ENCODE measurements at regions not wholly inside any gene's neighbourhood (a gene's known extent, or its start where the extent isn't known, plus 50 kb on each side); places are given as distances from the start of the nearest gene placed in this dataset.

DNA sequence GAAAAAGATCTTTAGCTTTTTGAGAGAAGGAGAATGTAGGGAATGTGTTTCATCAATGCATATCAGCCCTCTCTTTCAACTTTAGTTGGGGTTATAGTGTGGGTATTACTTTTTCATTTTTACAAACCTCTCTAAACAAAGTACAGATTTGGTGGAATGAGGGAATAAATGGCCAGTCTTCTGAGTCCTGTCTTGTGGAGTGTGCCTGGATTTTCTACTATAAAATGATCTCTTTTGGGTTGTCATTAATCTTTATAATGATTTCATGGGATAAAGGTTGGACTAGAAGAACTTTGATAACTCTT, 209.3 kb downstream of the RNF144B start:
- Histone ChIP-seq H3K4me1 (ENCODE audit: control insufficient read depth, insufficient read depth, low read length, poor library complexity, severe bottlenecking) (no peaks in the 10 kb centered on the region), H3K9me3 (ENCODE audit: control insufficient read depth in 2 of 2, low read length in 2 of 2) (no peaks in the 10 kb centered on the region), H3K27me3 (ENCODE audit: control insufficient read depth, insufficient read depth, low read length) (no peaks in the 10 kb centered on the region), H3K36me3 (ENCODE audit: control insufficient read depth, insufficient read depth, low read length) (no peaks in the 10 kb centered on the region), H3K27ac (ENCODE audit: insufficient read depth, low read length, poor library complexity, severe bottlenecking) (no peak overlapping the region), H3K4me3 (ENCODE audit: low read depth, low read length) (no peak overlapping the region)
- H3K4me3 Mint-ChIP-seq = no peak overlapping the region
- DNase-seq (no peak), ATAC-seq (ENCODE audit: low read depth in 2 of 2) (no peak)
- H3K4me1 Mint-ChIP-seq = peaks cover 0 to 3% (median 1%) of the 10 kb centered on the region in 4 donors
- H3K27me3 Mint-ChIP-seq = peaks cover 4% of the 10 kb centered on the region
- no peaks in the 10 kb centered on the region for H3K9me3 Mint-ChIP-seq
- H3K36me3 Mint-ChIP-seq = no peaks in the 10 kb centered on the region
- peak overlapping the region in 1 of 3 donors; percentile 4 for H3K27ac Mint-ChIP-seq

DNA sequence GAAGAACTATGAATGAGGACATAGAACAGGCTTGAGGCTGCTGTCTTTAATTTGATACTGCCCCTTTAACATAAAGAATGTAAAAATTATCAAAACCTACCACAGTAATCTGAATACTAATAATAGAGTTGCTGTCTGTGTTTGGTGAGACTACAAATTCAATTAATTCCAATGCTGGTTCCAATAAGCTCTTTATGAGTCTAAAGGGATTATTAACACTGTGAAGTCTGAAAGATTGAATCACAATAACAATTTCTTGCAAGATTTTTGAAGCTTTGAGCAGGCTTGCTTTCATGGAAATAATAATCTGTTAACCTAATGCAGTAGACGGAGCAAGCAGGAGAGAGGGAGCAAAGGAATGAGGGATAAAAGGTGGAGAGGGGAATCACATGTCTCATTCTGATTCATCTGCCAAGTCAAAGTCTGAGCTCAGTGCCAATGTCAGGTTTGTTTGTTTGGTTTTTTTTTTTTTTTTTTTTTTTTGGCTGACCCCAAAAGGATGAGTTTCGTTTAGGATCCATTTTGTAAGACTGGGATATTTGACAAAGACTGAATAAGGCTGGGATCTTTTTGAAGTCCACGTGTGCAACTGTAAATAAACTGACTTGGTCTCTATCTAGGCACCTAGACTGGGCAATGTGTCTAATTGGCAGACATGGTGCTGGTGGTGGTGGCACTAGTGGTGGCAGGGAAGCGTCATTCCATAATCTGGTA, 211.6 kb downstream of the RNF144B start:
- no peak overlapping the region for H3K4me3 ChIP-seq (ENCODE audit: low read depth, low read length)
- no peaks in the 10 kb centered on the region for H3K36me3 Mint-ChIP-seq
- H3K27me3 Mint-ChIP-seq = peaks cover 4% of the 10 kb centered on the region
- H3K9me3 ChIP-seq (ENCODE audit: control insufficient read depth in 2 of 2, low read length in 2 of 2) = no peaks in the 10 kb centered on the region
- H3K27ac Mint-ChIP-seq = no peak overlapping the region
- DNase-seq = no peak
- H3K4me1 ChIP-seq (ENCODE audit: control insufficient read depth, insufficient read depth, low read length, poor library complexity, severe bottlenecking) = no peaks in the 10 kb centered on the region
- no peak for ATAC-seq (ENCODE audit: low read depth in 2 of 2)
- no peaks in the 10 kb centered on the region for H3K9me3 Mint-ChIP-seq
- H3K27ac ChIP-seq (ENCODE audit: insufficient read depth, low read length, poor library complexity, severe bottlenecking) = no peak overlapping the region
- no peak overlapping the region for H3K4me3 Mint-ChIP-seq
- peaks cover 0 to 3% (median 1%) of the 10 kb centered on the region in 4 donors for H3K4me1 Mint-ChIP-seq
- no peaks in the 10 kb centered on the region for H3K27me3 ChIP-seq (ENCODE audit: control insufficient read depth, insufficient read depth, low read length)
- no peaks in the 10 kb centered on the region for H3K36me3 ChIP-seq (ENCODE audit: control insufficient read depth, insufficient read depth, low read length)

DNA sequence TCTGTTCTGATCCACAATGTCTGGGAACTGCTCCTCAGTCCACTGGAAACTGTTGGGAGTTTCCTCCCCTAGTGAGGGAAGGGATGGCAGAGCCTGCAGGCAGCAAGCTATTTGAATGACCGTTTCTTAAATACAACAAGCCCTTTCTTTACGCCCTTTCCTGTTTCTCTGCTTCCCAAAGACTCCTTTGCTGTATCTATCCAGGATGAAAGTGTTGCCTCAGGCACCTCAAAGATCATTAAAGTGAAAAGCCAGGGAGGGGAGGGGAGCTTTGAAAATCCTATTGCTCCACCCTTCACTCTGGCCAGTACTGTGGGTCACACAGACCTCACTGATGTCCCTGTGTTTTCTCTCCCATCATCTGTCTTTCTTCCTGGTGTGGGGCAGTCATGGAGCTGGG, 213.1 kb downstream of the RNF144B start:
- no peak overlapping the region for H3K4me3 ChIP-seq (ENCODE audit: low read depth, low read length)
- ATAC-seq (ENCODE audit: low read depth in 2 of 2) = no peak
- Mint-ChIP-seq H3K36me3 (no peaks in the 10 kb centered on the region), H3K9me3 (no peaks in the 10 kb centered on the region), H3K4me3 (no peak overlapping the region), H3K27me3 (peaks cover 4% of the 10 kb centered on the region), H3K27ac (no peak overlapping the region), H3K4me1 (peaks cover 0 to 3% (median 1%) of the 10 kb centered on the region in 4 donors)
- H3K36me3 ChIP-seq (ENCODE audit: control insufficient read depth, insufficient read depth, low read length) = no peaks in the 10 kb centered on the region
- no peaks in the 10 kb centered on the region for H3K4me1 ChIP-seq (ENCODE audit: control insufficient read depth, insufficient read depth, low read length, poor library complexity, severe bottlenecking)
- H3K27me3 ChIP-seq (ENCODE audit: control insufficient read depth, insufficient read depth, low read length) = no peaks in the 10 kb centered on the region
- DNase-seq = no peak
- no peak overlapping the region for H3K27ac ChIP-seq (ENCODE audit: insufficient read depth, low read length, poor library complexity, severe bottlenecking)
- H3K9me3 ChIP-seq (ENCODE audit: control insufficient read depth in 2 of 2, low read length in 2 of 2) = no peaks in the 10 kb centered on the region

DNA sequence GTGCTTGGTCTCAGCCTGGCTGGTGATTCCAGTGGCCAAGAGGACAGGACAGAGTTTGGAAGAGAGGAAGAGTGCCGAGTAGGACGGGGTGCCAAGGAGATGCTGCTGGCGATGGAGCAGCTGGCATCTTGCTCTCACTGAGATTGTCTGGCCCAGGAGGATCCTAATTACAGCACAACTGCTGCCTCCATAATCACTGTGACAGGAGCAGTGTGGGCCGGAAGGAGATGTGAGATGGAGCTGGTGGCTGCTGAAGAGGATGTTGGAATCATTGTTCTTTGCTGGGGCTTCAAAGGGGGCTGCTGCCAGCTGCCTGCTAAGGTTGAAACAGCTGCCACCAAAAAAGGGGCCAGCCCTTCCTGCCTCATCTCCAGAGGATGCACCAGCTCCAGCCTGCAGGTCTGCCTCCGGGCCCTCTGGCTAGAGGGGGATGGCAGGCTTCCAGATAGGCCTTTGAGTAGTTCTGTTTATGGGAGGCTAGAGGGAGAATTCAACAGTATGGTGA, 214.4 kb downstream of the RNF144B start:
- no peaks in the 10 kb centered on the region for H3K27me3 ChIP-seq (ENCODE audit: control insufficient read depth, insufficient read depth, low read length)
- H3K4me3 Mint-ChIP-seq = no peak overlapping the region
- no peaks in the 10 kb centered on the region for H3K9me3 ChIP-seq (ENCODE audit: control insufficient read depth in 2 of 2, low read length in 2 of 2)
- ATAC-seq (ENCODE audit: low read depth in 2 of 2) = no peak
- DNase-seq = no peak
- H3K4me1 Mint-ChIP-seq = no peaks in the 10 kb centered on the region
- no peaks in the 10 kb centered on the region for H3K4me1 ChIP-seq (ENCODE audit: control insufficient read depth, insufficient read depth, low read length, poor library complexity, severe bottlenecking)
- H3K36me3 ChIP-seq (ENCODE audit: control insufficient read depth, insufficient read depth, low read length) = no peaks in the 10 kb centered on the region
- no peak overlapping the region for H3K27ac ChIP-seq (ENCODE audit: insufficient read depth, low read length, poor library complexity, severe bottlenecking)
- no peaks in the 10 kb centered on the region for H3K9me3 Mint-ChIP-seq
- no peaks in the 10 kb centered on the region for H3K27me3 Mint-ChIP-seq
- H3K4me3 ChIP-seq (ENCODE audit: low read depth, low read length) = no peak overlapping the region
- no peaks in the 10 kb centered on the region for H3K36me3 Mint-ChIP-seq
- no peak overlapping the region for H3K27ac Mint-ChIP-seq

DNA sequence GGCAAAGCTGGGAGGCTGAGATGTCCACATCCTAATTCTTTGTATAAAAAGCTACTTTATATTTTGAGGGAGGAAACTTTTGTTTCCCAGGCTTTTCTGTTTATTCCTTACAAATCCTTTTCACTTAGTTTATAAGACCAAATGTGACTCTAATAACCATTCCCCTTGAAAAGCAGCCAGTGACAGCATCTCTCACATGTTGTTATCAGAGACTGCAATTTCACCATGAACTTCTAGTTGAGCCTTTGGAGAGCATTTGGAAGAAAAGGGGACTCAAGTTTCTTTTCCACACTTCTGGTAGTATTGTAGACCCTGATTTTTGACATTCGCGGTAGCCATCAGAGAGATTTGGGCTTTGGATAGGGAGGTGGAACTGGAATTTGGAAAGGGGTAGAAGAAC, 215.8 kb downstream of the RNF144B start:
- no peak overlapping the region for H3K4me3 ChIP-seq (ENCODE audit: low read depth, low read length)
- peaks cover 0 to 7% (median 0%) of the 10 kb centered on the region in 7 donors for H3K9me3 Mint-ChIP-seq
- no peaks in the 10 kb centered on the region for H3K36me3 ChIP-seq (ENCODE audit: control insufficient read depth, insufficient read depth, low read length)
- no peaks in the 10 kb centered on the region for H3K27me3 ChIP-seq (ENCODE audit: control insufficient read depth, insufficient read depth, low read length)
- no peaks in the 10 kb centered on the region for H3K9me3 ChIP-seq (ENCODE audit: control insufficient read depth in 2 of 2, low read length in 2 of 2)
- H3K36me3 Mint-ChIP-seq = no peaks in the 10 kb centered on the region
- ATAC-seq (ENCODE audit: low read depth in 2 of 2) (no peak), DNase-seq (no peak)
- no peak overlapping the region for H3K4me3 Mint-ChIP-seq
- H3K4me1 Mint-ChIP-seq = no peaks in the 10 kb centered on the region
- no peaks in the 10 kb centered on the region for H3K27me3 Mint-ChIP-seq
- no peaks in the 10 kb centered on the region for H3K4me1 ChIP-seq (ENCODE audit: control insufficient read depth, insufficient read depth, low read length, poor library complexity, severe bottlenecking)
- H3K27ac ChIP-seq (ENCODE audit: insufficient read depth, low read length, poor library complexity, severe bottlenecking) = no peak overlapping the region
- H3K27ac Mint-ChIP-seq = no peak overlapping the region

DNA sequence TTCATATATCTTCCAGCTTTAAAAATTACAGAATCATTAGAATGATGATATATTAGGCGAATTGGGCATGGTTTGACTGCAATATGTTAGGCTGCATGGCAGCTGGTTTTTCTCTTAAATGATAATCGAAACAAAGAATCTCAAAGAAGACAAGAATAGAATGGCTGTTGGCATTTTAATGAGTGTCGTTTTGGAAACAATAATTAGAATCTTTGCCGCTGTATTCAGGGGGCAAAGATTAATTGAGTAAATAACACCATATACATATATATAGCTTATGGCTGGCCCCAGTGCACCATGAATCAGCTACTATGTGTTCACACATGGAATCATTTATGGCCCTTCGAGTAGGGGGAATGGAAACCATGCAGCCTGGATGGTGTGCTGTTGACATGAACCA, 216.2 kb downstream of the RNF144B start:
- Mint-ChIP-seq H3K9me3 (peaks cover 0 to 7% (median 0%) of the 10 kb centered on the region in 7 donors), H3K27me3 (no peaks in the 10 kb centered on the region), H3K27ac (no peak overlapping the region), H3K4me3 (no peak overlapping the region), H3K36me3 (no peaks in the 10 kb centered on the region), H3K4me1 (no peaks in the 10 kb centered on the region)
- DNase-seq (no peak), ATAC-seq (ENCODE audit: low read depth in 2 of 2) (no peak)
- no peak overlapping the region for H3K4me3 ChIP-seq (ENCODE audit: low read depth, low read length)
- H3K36me3 ChIP-seq (ENCODE audit: control insufficient read depth, insufficient read depth, low read length) = no peaks in the 10 kb centered on the region
- no peaks in the 10 kb centered on the region for H3K9me3 ChIP-seq (ENCODE audit: control insufficient read depth in 2 of 2, low read length in 2 of 2)
- H3K27me3 ChIP-seq (ENCODE audit: control insufficient read depth, insufficient read depth, low read length) = no peaks in the 10 kb centered on the region
- H3K4me1 ChIP-seq (ENCODE audit: control insufficient read depth, insufficient read depth, low read length, poor library complexity, severe bottlenecking) = no peaks in the 10 kb centered on the region
- H3K27ac ChIP-seq (ENCODE audit: insufficient read depth, low read length, poor library complexity, severe bottlenecking) = no peak overlapping the region

DNA sequence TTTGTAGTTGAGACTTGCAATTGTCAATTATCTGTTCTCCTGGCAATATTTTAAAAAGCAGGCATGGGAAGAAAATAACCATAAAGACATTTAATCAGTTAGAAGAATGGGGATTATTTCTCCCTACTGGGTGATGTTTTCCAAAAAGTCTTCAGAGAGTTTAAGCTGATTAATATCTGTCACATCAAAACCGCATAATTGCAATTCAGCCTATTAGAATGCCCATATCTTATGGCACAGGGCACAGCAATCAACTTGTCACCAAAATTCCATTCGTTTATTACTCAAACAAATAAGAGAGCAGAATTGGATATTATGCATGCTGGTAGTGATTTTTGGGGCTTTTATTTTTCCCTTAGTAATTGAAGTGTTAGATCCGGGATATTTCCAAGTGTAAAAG, 218.7 kb downstream of the RNF144B start:
- no peaks in the 10 kb centered on the region for H3K36me3 ChIP-seq (ENCODE audit: control insufficient read depth, insufficient read depth, low read length)
- H3K27me3 ChIP-seq (ENCODE audit: control insufficient read depth, insufficient read depth, low read length) = no peaks in the 10 kb centered on the region
- no peak overlapping the region for H3K27ac ChIP-seq (ENCODE audit: insufficient read depth, low read length, poor library complexity, severe bottlenecking)
- Mint-ChIP-seq H3K9me3 (peaks cover 0 to 20% (median 0%) of the 10 kb centered on the region in 7 donors), H3K36me3 (no peaks in the 10 kb centered on the region), H3K27me3 (no peaks in the 10 kb centered on the region), H3K27ac (no peak overlapping the region), H3K4me3 (no peak overlapping the region), H3K4me1 (no peaks in the 10 kb centered on the region)
- no peaks in the 10 kb centered on the region for H3K9me3 ChIP-seq (ENCODE audit: control insufficient read depth in 2 of 2, low read length in 2 of 2)
- DNase-seq = no peak
- H3K4me3 ChIP-seq (ENCODE audit: low read depth, low read length) = no peak overlapping the region
- H3K4me1 ChIP-seq (ENCODE audit: control insufficient read depth, insufficient read depth, low read length, poor library complexity, severe bottlenecking) = no peaks in the 10 kb centered on the region
- ATAC-seq (ENCODE audit: low read depth in 2 of 2) = no peak

DNA sequence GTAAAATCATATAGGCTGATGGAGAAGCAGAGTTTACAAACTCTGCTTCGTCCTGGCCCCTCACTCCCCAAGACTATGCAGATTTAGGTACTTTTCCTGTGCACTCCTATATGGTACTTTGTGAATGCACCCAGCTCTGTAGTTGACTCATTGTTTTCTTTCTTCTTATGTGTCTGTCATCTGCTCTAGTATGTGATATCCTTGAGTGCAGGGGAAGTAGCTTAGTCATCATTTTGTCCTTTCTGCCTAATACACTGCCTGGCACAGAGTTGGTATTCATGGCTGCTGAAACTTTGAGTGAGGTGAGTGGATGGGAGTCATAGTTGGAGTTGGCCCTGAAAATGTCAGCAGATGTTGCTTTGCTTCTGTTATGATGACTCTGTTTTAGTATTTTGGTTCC, 222.6 kb downstream of the RNF144B start:
- no peaks in the 10 kb centered on the region for H3K4me1 Mint-ChIP-seq
- H3K9me3 Mint-ChIP-seq = peaks cover 0 to 20% (median 0%) of the 10 kb centered on the region in 7 donors
- H3K9me3 ChIP-seq (ENCODE audit: control insufficient read depth in 2 of 2, low read length in 2 of 2) = no peaks in the 10 kb centered on the region
- no peaks in the 10 kb centered on the region for H3K36me3 ChIP-seq (ENCODE audit: control insufficient read depth, insufficient read depth, low read length)
- no peaks in the 10 kb centered on the region for H3K36me3 Mint-ChIP-seq
- peaks cover 4% of the 10 kb centered on the region for H3K27me3 Mint-ChIP-seq
- no peak overlapping the region for H3K4me3 Mint-ChIP-seq
- no peak overlapping the region for H3K27ac ChIP-seq (ENCODE audit: insufficient read depth, low read length, poor library complexity, severe bottlenecking)
- H3K4me1 ChIP-seq (ENCODE audit: control insufficient read depth, insufficient read depth, low read length, poor library complexity, severe bottlenecking) = no peaks in the 10 kb centered on the region
- no peak for DNase-seq
- H3K4me3 ChIP-seq (ENCODE audit: low read depth, low read length) = no peak overlapping the region
- ATAC-seq (ENCODE audit: low read depth in 2 of 2) = no peak
- no peak overlapping the region for H3K27ac Mint-ChIP-seq
- no peaks in the 10 kb centered on the region for H3K27me3 ChIP-seq (ENCODE audit: control insufficient read depth, insufficient read depth, low read length)

Data from CD4-positive, CD25-positive, alpha-beta regulatory T cell (primary cell).